GDM1 (cell line): ENCODE measurements at regions not wholly inside any gene's neighbourhood (a gene's known extent, or its start where the extent isn't known, plus 50 kb on each side); places are given as distances from the start of the nearest gene placed in this dataset.

ENCODE experiments used
- DNase-seq: peaks from one replicate; lab custom pipeline; 2025; lab: John Stamatoyannopoulos, UW

DNA sequence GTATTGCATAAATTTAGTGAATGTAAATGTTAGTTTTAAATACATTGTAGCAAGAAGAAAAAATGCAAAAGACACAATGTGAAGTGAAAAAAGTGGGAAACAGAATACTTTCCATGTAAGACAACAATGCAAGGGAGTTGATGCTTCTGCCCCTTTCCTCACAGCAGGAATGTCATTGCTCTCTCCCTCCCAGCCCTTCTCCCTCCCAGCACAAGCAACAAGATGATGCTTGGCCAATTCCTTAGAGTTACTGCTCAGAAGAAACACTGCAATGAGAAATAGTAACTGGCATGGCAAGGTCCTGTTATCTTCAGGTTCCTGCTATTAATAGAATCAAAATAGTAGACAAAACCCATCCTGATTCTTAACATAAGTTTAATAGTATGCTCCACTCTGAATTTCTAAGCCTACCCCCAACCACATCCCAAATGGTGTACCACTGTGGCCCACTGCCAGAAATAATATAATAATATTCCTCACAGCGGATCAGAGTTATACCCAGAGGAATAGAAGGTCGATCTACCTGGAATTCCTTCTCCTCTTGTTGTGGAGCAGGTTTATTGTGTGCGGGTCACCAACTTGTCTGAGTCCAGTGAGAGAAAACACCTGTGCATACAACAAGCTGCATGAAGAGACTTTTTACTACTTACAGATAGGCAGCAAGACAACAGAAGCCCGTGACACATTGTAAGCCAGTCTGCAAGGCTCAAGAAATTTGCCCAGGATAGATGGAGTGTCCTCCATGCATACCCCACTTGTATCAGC is 69.8 kb upstream of the SLC7A11 start:
- DNase-seq = no peak

- DNase-seq = no peak
These were observed 68.8 kb upstream of the SLC7A11 start for GRCh38 chr4:138310991-138311390.

- no peak for DNase-seq
These were observed 68.3 kb upstream of the SLC7A11 start for GRCh38 chr4:138310498-138310897.

- no peak for DNase-seq
These were observed 66.2 kb upstream of the SLC7A11 start for GRCh38 chr4:138308356-138308755.

GRCh38 chr4:138307319-138307718 is 65.2 kb upstream of the SLC7A11 start:
- peak; percentile 47 for DNase-seq

GRCh38 chr4:138305050-138305449 is 62.9 kb upstream of the SLC7A11 start:
- no peak for DNase-seq

DNA sequence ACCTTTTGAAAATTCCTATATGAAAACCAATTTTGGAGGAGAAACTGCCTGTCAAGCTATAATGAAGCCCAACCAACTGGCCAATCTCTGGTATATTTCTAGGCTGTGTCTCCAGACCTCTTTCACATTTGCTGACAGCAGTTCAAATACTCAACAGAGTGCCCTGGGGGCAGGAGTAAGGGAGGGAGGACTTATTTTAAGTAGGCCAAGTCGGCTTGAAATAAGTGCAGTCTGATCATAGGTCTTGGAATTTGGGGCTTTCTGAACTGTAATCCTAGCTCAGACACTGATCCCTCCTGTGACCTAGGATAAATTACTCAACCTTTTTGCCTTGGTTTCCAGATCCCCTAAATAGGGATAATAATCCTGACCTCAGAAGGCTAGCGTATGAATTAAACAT is 59.4 kb upstream of the SLC7A11 start:
- DNase-seq = no peak

DNA sequence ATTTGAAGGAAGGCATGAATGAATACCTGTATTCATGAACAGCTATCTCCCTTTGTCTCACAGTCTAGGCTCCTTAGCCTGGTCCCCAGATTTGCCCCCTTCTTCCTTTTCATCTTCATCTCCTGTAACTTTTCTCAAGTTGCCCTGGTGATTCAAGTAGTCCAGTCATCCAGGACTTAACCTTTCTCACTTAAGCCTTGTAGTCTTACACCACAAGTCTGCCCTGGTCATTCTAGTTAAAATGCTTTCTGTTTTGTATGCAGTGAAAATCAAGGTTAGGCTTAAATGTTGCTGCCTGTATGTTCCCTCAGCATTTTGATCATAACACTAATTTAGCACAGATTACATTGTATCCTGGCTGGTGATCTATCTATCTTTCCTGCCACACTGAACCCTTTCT is 58.5 kb upstream of the SLC7A11 start:
- no peak for DNase-seq

- no peak for DNase-seq
These were observed 57.7 kb upstream of the SLC7A11 start for GRCh38 chr4:138299881-138300280.

DNA sequence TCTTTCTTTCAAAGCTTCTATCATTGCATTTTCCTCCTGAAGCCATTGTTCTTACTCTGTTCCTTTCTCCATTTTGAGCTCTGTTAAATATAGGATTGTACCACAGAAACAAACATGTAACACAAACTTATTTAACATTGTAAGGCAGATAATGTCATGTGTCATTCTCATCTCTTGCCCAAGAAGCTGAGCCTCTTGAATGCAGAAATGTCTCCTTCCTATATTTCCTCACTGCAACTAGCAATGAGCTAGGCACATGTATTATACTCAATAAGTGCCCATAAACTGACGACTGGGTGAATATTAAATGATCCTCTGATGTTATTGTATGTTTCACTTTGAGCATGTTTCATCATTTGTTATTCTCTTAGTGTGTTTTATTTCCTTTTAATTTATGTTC is 56.7 kb upstream of the SLC7A11 start:
- DNase-seq = no peak

DNA sequence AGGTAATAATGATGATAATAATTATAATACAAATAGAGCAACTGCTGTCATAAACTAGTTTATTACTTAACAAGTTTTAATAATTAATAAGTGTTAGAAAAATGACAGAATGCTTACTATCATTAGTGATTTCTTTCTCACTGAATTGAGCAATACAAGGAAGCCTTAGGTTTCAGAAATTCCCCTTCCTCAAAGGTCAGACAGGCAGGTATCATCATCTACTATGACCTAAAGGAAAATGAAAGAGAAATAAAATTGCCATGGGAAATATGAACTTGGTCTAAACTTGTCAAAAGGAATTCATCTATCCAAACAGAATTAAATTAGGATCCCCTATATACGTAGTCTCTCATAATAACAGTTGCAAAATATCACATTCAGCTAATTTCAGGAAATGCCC is 56.3 kb upstream of the SLC7A11 start:
- DNase-seq = no peak

GRCh38 chr4:138297743-138298405 is 55.7 kb upstream of the SLC7A11 start:
- no peak for DNase-seq

GRCh38 chr4:138292321-138292720 is 50.2 kb upstream of the SLC7A11 start:
- DNase-seq = no peak
